GM18867 (cell line): ENCODE measurements at regions not wholly inside any gene's neighbourhood (a gene's known extent, or its start where the extent isn't known, plus 50 kb on each side); places are given as distances from the start of the nearest gene placed in this dataset.
A peak's percentile ranks its signal among the peaks of the same experiment; 100 is the strongest.

ENCODE experiments used
- ATAC-seq: cut with Tn5 transposase; IDR thresholded peaks from one replicate; pipeline ENCODE4 v1.9.1; 2021; ENCODE audit warnings: mild to moderate bottlenecking, moderate library complexity; ENCODE audit not compliant: unreplicated experiment

DNA sequence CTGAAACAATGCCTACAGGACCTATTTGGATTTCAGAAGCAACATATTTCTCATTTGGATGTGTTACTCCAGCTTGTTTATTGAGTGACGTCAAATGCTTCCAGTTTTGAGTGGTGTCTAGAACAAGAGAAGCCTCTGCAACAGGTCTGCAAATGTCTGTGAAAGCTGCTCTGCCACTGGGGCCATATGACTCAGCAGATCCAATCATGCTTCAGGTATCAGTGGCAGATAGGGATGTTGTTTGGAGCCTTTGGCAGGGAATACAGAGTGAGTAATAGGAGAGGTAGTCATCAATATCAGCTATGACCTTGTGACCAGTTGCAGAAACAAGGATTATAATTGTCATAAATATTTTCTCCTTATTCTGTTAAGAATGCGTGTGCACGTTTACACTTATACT, 141.1 kb upstream of the ZXDA start:
- no peak for ATAC-seq

- no peak for ATAC-seq
These were observed 133.9 kb upstream of the ZXDA start for GRCh38 chrX:58044130-58044529.

- ATAC-seq = peak; percentile 61
These were observed 115.7 kb upstream of the ZXDA start for GRCh38 chrX:58025979-58026378.

- ATAC-seq = no peak
These were observed 75.7 kb upstream of the ZXDA start for GRCh38 chrX:57985951-57986350.

DNA sequence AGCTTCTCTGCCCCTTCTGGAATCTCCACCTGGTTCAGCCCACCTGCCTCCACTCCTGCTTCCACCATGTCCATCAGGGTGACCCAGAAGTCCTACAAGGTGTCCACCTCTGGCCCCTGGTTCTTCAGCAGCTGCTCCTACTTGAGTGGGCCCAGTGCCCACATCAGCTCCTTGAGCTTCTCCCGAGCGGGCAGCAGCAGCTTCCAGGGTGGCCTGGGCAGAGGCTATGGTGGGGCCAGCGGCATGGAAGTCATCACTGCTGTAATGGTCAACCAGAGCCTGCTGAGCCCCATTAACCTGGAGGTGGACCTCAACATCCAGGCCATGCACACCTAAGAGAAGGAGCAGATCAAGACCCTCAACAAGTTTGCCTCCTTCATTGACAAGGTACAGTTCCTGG, 74.4 kb upstream of the ZXDA start:
- no peak for ATAC-seq

- ATAC-seq = no peak
These were observed 67.7 kb upstream of the ZXDA start for GRCh38 chrX:57977992-57978391.

GRCh38 chrX:57964975-57965374, 54.7 kb upstream of the ZXDA start:
- ATAC-seq = no peak
